NB4 (cell line): ENCODE measurements at regions not wholly inside any gene's neighbourhood (a gene's known extent, or its start where the extent isn't known, plus 50 kb on each side); places are given as distances from the start of the nearest gene placed in this dataset.

Experiments
- CTCF ChIP-seq: IDR thresholded peaks from one replicate; pipeline ENCODE4 v1.5.1; 2012; ENCODE audit warnings: low read depth, low read length
- POLR2A ChIP-seq: IDR thresholded peaks from 2 replicates; pipeline ENCODE4 v1.6.1; 2011; ENCODE audit warnings: mild to moderate bottlenecking; ENCODE audit not compliant: insufficient read length; ENCODE audit errors: extremely low read depth

- TF ChIP-seq CTCF (no peak), POLR2A (no peak)
Observed at GRCh38 chr3:65194744-65195143, 506.9 kb upstream of the ADAMTS9 start.
